ENCODE measurements at regions not wholly inside any gene's neighbourhood (a gene's known extent, or its start where the extent isn't known, plus 50 kb on each side); places are given as distances from the start of the nearest gene placed in this dataset.

DNA sequence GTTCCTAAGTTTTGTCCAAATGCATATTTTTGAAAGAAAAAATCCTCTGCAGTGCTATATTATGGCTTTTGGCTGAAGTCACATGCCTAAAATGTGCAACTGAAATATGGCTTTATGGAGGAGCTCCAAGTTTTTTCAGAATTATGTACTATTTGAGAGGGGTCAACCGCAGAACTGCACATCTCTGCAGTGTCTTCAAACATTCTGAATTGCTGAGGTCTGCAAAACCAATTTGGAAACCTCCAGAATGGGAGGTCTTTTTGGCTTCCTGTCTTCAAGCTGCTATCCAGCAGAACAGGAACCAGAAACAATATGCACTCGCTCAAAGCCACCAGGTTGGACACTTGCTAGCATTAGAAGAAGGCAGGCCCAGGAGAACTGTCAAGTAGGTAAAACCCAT, 376.0 kb upstream of the PAPPA start:
- Histone ChIP-seq H3K27me3 (ENCODE audit: control insufficient read depth in 1 of 2, insufficient read depth in 2 of 2, low read length in 2 of 2) (no peaks in the 10 kb centered on the region), H3K4me3 (ENCODE audit: low read depth in 1 of 2, low read length in 2 of 2) (no peak overlapping the region), H3K9me3 (ENCODE audit: control insufficient read depth in 2 of 2, insufficient read depth in 1 of 2, low read depth in 1 of 2, low read length in 1 of 2) (no peaks in the 10 kb centered on the region), H3K36me3 (ENCODE audit: control insufficient read depth in 2 of 2, insufficient read depth in 2 of 2, low read length in 1 of 2) (no peaks in the 10 kb centered on the region), H3K27ac (ENCODE audit: low read depth in 2 of 2, low read length in 1 of 2) (no peak overlapping the region), H3K4me1 (ENCODE audit: control insufficient read depth in 2 of 2, insufficient read depth in 2 of 2, low read length in 1 of 2) (no peaks in the 10 kb centered on the region)
- 79 to 83% methylated on average over 2 of the region's 2 CpGs for WGBS, 2 donors

DNA sequence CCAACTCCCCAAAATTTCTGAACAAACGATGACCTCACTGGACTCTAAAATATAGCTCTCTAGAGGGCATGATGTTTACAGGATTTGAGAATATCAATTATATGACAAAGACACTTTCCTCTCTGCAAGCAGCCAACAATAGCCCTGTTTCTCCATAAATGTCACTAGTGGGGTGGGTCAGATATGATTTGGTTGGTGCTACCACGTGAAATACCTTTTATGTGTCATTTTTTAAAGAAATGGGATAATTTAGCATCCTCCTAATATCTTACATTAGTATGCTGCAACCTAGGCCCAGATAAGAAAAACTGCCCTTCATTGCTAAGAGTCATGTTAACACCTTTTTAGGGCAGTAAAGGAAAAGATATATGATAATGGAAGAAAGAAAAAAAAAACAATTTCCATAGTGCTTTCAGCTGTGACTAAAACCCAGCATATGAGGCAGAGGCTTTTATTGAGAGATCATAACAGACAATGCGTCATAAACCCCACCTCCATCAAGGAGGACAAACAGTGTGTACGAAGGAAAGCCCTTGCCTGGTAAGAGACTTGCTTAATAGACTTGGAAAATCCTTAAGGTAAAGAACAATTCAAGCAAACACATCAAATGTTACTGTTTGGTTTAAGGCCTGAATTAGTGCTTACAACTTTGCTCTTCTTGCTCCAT, 372.4 kb upstream of the PAPPA start:
- Histone ChIP-seq H3K27me3 (ENCODE audit: control insufficient read depth in 1 of 2, insufficient read depth in 2 of 2, low read length in 2 of 2) (no peaks in the 10 kb centered on the region), H3K4me1 (ENCODE audit: control insufficient read depth in 2 of 2, insufficient read depth in 2 of 2, low read length in 1 of 2) (no peaks in the 10 kb centered on the region), H3K27ac (ENCODE audit: low read depth in 2 of 2, low read length in 1 of 2) (no peak overlapping the region), H3K4me3 (ENCODE audit: low read depth in 1 of 2, low read length in 2 of 2) (no peak overlapping the region), H3K9me3 (ENCODE audit: control insufficient read depth in 2 of 2, insufficient read depth in 1 of 2, low read depth in 1 of 2, low read length in 1 of 2) (no peaks in the 10 kb centered on the region), H3K36me3 (ENCODE audit: control insufficient read depth in 2 of 2, insufficient read depth in 2 of 2, low read length in 1 of 2) (no peaks in the 10 kb centered on the region)
- WGBS, 2 donors: 62 to 78% methylated on average over 4 of the region's 4 CpGs

DNA sequence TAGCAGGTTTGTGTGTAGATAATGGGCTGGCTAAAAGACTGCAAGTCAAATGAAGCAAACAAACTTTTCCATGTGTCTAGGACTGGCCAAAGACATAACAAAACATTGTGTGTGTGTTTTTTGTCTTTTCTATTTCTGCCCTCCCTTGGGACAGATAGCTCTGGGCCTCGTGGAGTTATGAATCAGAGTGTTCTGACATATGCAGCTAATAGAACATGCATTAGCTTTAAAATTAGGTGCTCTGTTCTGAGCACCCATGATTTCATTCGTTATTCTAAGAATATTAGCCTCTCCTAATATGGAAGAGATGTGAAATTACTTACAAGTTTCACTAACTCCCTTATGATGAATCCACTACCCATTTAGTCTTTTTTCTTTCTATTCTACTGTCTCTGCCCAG, 367.3 kb upstream of the PAPPA start:
- H3K27ac ChIP-seq (ENCODE audit: low read depth in 2 of 2, low read length in 1 of 2): no peak overlapping the region
- H3K4me3 ChIP-seq (ENCODE audit: low read depth in 1 of 2, low read length in 2 of 2): no peak overlapping the region
- no peaks in the 10 kb centered on the region for H3K9me3 ChIP-seq (ENCODE audit: control insufficient read depth in 2 of 2, insufficient read depth in 1 of 2, low read depth in 1 of 2, low read length in 1 of 2)
- 46 to 52% methylated on average over 2 of the region's 2 CpGs for WGBS, 2 donors
- H3K4me1 ChIP-seq (ENCODE audit: control insufficient read depth in 2 of 2, insufficient read depth in 2 of 2, low read length in 1 of 2): no peaks in the 10 kb centered on the region
- no peaks in the 10 kb centered on the region for H3K27me3 ChIP-seq (ENCODE audit: control insufficient read depth in 1 of 2, insufficient read depth in 2 of 2, low read length in 2 of 2)
- H3K36me3 ChIP-seq (ENCODE audit: control insufficient read depth in 2 of 2, insufficient read depth in 2 of 2, low read length in 1 of 2): no peaks in the 10 kb centered on the region

DNA sequence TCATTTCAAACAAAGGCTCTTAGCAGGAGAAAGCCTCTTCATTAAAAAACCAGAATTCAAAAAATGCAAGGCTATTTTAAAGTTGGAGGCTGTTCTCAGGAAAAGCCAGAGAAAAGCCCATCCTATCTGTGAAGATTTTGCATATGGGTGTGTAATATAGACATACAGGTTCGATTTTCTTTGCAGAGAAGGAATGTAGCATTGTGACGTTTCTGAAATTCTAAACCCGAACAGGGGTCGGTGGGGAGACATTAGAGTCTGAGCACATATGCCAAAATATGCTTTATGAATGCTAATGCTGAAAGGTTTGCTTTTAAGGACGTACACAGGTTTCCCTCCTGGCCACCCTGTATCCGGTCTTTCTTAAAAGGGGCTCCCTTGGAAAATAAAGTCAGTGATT, 363.1 kb upstream of the PAPPA start:
- no peak overlapping the region for H3K4me3 ChIP-seq (ENCODE audit: low read depth in 1 of 2, low read length in 2 of 2)
- H3K4me1 ChIP-seq (ENCODE audit: control insufficient read depth in 2 of 2, insufficient read depth in 2 of 2, low read length in 1 of 2): no peaks in the 10 kb centered on the region
- no peak overlapping the region for H3K27ac ChIP-seq (ENCODE audit: low read depth in 2 of 2, low read length in 1 of 2)
- 72 to 78% methylated on average over 6 of the region's 6 CpGs for WGBS, 2 donors
- no peaks in the 10 kb centered on the region for H3K9me3 ChIP-seq (ENCODE audit: control insufficient read depth in 2 of 2, insufficient read depth in 1 of 2, low read depth in 1 of 2, low read length in 1 of 2)
- H3K27me3 ChIP-seq (ENCODE audit: control insufficient read depth in 1 of 2, insufficient read depth in 2 of 2, low read length in 2 of 2): no peaks in the 10 kb centered on the region
- H3K36me3 ChIP-seq (ENCODE audit: control insufficient read depth in 2 of 2, insufficient read depth in 2 of 2, low read length in 1 of 2): no peaks in the 10 kb centered on the region

DNA sequence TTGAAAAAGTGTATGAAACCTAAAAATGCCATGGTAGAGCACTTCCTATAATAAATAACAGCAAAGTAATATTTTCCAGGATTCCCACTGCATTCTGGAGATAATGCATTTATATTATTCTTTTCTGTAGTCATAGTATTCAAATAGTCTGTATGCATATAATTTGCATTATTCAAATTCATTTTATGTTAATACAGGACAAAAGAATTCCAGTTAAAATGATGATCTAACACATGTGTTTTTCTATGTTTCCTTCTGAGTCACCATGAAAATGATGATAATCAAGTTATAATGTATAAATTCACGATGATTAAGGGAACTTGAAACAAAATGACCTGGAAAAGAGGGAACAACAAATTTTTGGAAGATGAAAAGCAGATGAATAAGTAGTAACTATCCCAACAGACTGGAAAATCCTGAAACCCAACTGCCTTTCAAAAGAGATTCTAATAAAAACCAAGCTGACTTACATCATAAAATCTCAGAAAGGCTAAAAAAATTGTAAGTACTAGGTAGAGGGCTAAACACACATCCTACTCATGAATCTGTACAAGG, 358.6 kb upstream of the PAPPA start:
- no peak overlapping the region for H3K27ac ChIP-seq (ENCODE audit: low read depth in 2 of 2, low read length in 1 of 2)
- H3K4me1 ChIP-seq (ENCODE audit: control insufficient read depth in 2 of 2, insufficient read depth in 2 of 2, low read length in 1 of 2): no peaks in the 10 kb centered on the region
- no peaks in the 10 kb centered on the region for H3K9me3 ChIP-seq (ENCODE audit: control insufficient read depth in 2 of 2, insufficient read depth in 1 of 2, low read depth in 1 of 2, low read length in 1 of 2)
- H3K36me3 ChIP-seq (ENCODE audit: control insufficient read depth in 2 of 2, insufficient read depth in 2 of 2, low read length in 1 of 2): no peaks in the 10 kb centered on the region
- H3K4me3 ChIP-seq (ENCODE audit: low read depth in 1 of 2, low read length in 2 of 2): no peak overlapping the region
- 61 to 63% methylated on average over 1 of the region's 1 CpG for WGBS, 2 donors
- H3K27me3 ChIP-seq (ENCODE audit: control insufficient read depth in 1 of 2, insufficient read depth in 2 of 2, low read length in 2 of 2): no peaks in the 10 kb centered on the region

DNA sequence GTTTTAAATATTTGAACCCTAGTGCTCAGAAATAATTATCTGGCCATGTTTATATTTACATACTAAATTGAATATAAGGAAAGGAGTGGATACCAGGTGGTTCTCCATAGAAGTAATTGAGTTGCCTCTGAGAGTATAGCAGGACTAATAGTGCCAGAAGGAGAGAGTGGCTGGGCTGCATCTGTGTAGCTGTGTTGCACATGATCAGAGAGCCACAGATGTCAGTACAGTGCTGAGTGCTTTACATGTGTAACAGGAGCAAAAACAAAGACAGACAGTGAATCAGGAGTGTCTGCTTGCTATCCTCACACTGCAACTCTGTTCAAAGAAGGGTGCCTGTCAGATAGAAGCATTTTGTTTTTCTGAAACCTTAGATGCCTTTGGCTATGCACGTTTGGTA, 353.9 kb upstream of the PAPPA start:
- Histone ChIP-seq H3K9me3 (ENCODE audit: control insufficient read depth in 2 of 2, insufficient read depth in 1 of 2, low read depth in 1 of 2, low read length in 1 of 2) (no peaks in the 10 kb centered on the region), H3K36me3 (ENCODE audit: control insufficient read depth in 2 of 2, insufficient read depth in 2 of 2, low read length in 1 of 2) (no peaks in the 10 kb centered on the region), H3K4me3 (ENCODE audit: low read depth in 1 of 2, low read length in 2 of 2) (no peak overlapping the region), H3K27ac (ENCODE audit: low read depth in 2 of 2, low read length in 1 of 2) (no peak overlapping the region), H3K27me3 (ENCODE audit: control insufficient read depth in 1 of 2, insufficient read depth in 2 of 2, low read length in 2 of 2) (no peaks in the 10 kb centered on the region), H3K4me1 (ENCODE audit: control insufficient read depth in 2 of 2, insufficient read depth in 2 of 2, low read length in 1 of 2) (no peaks in the 10 kb centered on the region)
- 14 to 22% methylated on average over 1 of the region's 1 CpG for WGBS, 2 donors

DNA sequence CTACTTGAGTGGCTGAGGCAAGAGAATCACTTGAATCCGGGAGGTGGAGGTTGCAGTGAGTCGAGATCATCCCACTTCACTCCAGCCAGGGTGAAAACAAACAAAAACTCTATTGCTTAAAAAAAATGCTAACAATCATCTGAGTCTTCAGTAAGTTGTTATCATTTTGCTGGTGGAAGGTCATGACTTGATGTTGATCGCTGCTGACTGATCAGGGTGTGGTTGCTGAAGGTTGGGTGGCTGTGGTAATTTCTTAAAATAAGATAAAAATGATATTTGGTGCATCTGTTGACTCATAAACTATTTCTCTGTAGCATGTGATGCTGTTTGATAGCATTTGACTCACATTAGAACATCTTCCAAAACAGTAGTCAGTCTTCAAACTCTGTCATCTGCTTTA, 349.4 kb upstream of the PAPPA start:
- H3K27me3 ChIP-seq (ENCODE audit: control insufficient read depth in 1 of 2, insufficient read depth in 2 of 2, low read length in 2 of 2): no peaks in the 10 kb centered on the region
- no peaks in the 10 kb centered on the region for H3K9me3 ChIP-seq (ENCODE audit: control insufficient read depth in 2 of 2, insufficient read depth in 1 of 2, low read depth in 1 of 2, low read length in 1 of 2)
- no peaks in the 10 kb centered on the region for H3K36me3 ChIP-seq (ENCODE audit: control insufficient read depth in 2 of 2, insufficient read depth in 2 of 2, low read length in 1 of 2)
- H3K27ac ChIP-seq (ENCODE audit: low read depth in 2 of 2, low read length in 1 of 2): no peak overlapping the region
- H3K4me3 ChIP-seq (ENCODE audit: low read depth in 1 of 2, low read length in 2 of 2): no peak overlapping the region
- H3K4me1 ChIP-seq (ENCODE audit: control insufficient read depth in 2 of 2, insufficient read depth in 2 of 2, low read length in 1 of 2): no peaks in the 10 kb centered on the region
- WGBS, 2 donors: 89 to 97% methylated on average over 3 of the region's 3 CpGs

DNA sequence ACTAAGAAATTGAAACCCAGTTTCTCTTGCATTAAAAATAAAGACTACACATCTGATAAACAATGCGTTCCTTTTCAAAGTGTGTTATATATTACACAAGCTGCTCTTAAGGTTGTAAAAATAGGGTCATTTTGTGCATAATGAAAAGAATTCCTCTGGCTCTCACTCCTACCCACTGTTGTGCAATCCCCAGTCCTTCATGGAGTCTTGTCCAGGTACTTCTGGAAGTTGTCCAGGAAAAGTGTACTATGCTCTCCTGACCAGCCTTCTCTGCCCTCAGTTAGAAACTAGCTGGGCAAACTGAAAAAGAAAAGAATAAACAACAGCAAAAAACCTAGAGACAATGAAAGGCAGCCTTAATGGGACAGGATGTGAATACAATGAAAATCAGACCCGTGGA, 345.5 kb upstream of the PAPPA start:
- Histone ChIP-seq H3K36me3 (ENCODE audit: control insufficient read depth in 2 of 2, insufficient read depth in 2 of 2, low read length in 1 of 2) (no peaks in the 10 kb centered on the region), H3K4me1 (ENCODE audit: control insufficient read depth in 2 of 2, insufficient read depth in 2 of 2, low read length in 1 of 2) (no peaks in the 10 kb centered on the region), H3K9me3 (ENCODE audit: control insufficient read depth in 2 of 2, insufficient read depth in 1 of 2, low read depth in 1 of 2, low read length in 1 of 2) (no peaks in the 10 kb centered on the region), H3K27ac (ENCODE audit: low read depth in 2 of 2, low read length in 1 of 2) (no peak overlapping the region), H3K27me3 (ENCODE audit: control insufficient read depth in 1 of 2, insufficient read depth in 2 of 2, low read length in 2 of 2) (no peaks in the 10 kb centered on the region), H3K4me3 (ENCODE audit: low read depth in 1 of 2, low read length in 2 of 2) (no peak overlapping the region)
- WGBS, 2 donors: 55 to 63% methylated on average over 2 of the region's 2 CpGs

DNA sequence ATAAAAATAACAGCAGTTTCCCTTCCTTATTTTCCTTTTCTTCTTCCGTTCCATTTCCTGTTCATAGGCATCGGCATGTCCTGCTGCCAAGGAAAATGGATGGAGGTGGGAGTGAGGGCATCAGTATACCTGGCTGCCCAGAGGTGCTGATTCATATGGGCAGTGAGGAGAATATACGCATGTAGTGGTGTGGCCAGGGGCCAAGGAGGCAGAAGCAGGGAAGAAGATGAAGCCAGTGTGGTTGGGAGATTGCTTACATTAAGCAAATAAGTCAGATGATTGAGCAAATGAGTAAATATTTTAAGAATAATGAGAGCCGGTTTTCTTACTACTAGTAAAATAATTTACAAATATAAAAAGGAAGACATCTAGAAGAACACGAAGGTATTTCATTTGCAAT, 344.9 kb upstream of the PAPPA start:
- 74 to 77% methylated on average over 5 of the region's 5 CpGs for WGBS, 2 donors
- no peaks in the 10 kb centered on the region for H3K36me3 ChIP-seq (ENCODE audit: control insufficient read depth in 2 of 2, insufficient read depth in 2 of 2, low read length in 1 of 2)

DNA sequence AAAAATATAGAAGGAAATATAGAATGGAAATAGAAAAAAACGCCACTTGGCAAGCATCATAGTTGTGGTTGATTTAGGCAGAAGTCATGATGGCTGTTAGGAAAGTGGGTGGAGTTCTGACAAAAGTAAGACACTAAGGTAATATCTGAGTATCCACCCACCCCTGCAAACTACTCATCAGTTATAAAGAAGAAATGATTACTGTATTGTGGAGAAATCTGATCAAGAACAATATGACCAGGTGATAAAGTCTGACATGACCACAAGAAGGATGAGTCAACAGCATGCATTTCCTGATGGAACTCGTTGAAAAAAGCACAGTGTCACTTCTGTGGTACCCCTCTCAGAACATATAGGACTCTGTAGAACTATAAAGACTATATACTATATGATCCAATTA, 343.4 kb upstream of the PAPPA start:
- no peaks in the 10 kb centered on the region for H3K9me3 ChIP-seq (ENCODE audit: control insufficient read depth in 2 of 2, insufficient read depth in 1 of 2, low read depth in 1 of 2, low read length in 1 of 2)
- 59 to 64% methylated on average over 2 of the region's 2 CpGs for WGBS, 2 donors
- H3K36me3 ChIP-seq (ENCODE audit: control insufficient read depth in 2 of 2, insufficient read depth in 2 of 2, low read length in 1 of 2): no peaks in the 10 kb centered on the region
- H3K4me1 ChIP-seq (ENCODE audit: control insufficient read depth in 2 of 2, insufficient read depth in 2 of 2, low read length in 1 of 2): no peaks in the 10 kb centered on the region
- H3K27me3 ChIP-seq (ENCODE audit: control insufficient read depth in 1 of 2, insufficient read depth in 2 of 2, low read length in 2 of 2): no peaks in the 10 kb centered on the region
- no peak overlapping the region for H3K4me3 ChIP-seq (ENCODE audit: low read depth in 1 of 2, low read length in 2 of 2)
- H3K27ac ChIP-seq (ENCODE audit: low read depth in 2 of 2, low read length in 1 of 2): no peak overlapping the region

More for the DNA sequence above, 344.9 kb upstream of the PAPPA start:
- no peak overlapping the region for H3K4me3 ChIP-seq (ENCODE audit: low read depth in 1 of 2, low read length in 2 of 2)
- H3K27me3 ChIP-seq (ENCODE audit: control insufficient read depth in 1 of 2, insufficient read depth in 2 of 2, low read length in 2 of 2): no peaks in the 10 kb centered on the region
- no peaks in the 10 kb centered on the region for H3K4me1 ChIP-seq (ENCODE audit: control insufficient read depth in 2 of 2, insufficient read depth in 2 of 2, low read length in 1 of 2)
- no peak overlapping the region for H3K27ac ChIP-seq (ENCODE audit: low read depth in 2 of 2, low read length in 1 of 2)
- H3K9me3 ChIP-seq (ENCODE audit: control insufficient read depth in 2 of 2, insufficient read depth in 1 of 2, low read depth in 1 of 2, low read length in 1 of 2): no peaks in the 10 kb centered on the region

All from esophagus (tissue), 2 donors.